Stimulated activated CD4-positive, alpha-beta T cell treated with anti-CD3 and anti-CD28 coated beads, Interleukin-2, amount 100 ng/mL, for 24 hours (primary cell): ENCODE measurements at regions not wholly inside any gene's neighbourhood (a gene's known extent, or its start where the extent isn't known, plus 50 kb on each side); places are given as distances from the start of the nearest gene placed in this dataset.

ENCODE experiments used
- DNase-seq, 2 donors: peaks; one replicate each; pipeline ENCODE4 v3.0.0-alpha.2; 2020

- no peak for DNase-seq
Measured at GRCh38 chr6:168155193-168155592, 76.2 kb upstream of the FRMD1 start.

GRCh38 chr6:168154263-168154917, 75.4 kb upstream of the FRMD1 start:
- DNase-seq, result no peak

GRCh38 chr6:168153553-168153952, 74.5 kb upstream of the FRMD1 start:
- DNase-seq, result no peak

- no peak for DNase-seq
Measured at GRCh38 chr6:168152980-168153379, 74.0 kb upstream of the FRMD1 start.

GRCh38 chr6:168152306-168152963, 73.4 kb upstream of the FRMD1 start:
- DNase-seq, result no peak

GRCh38 chr6:168150551-168151320, 71.7 kb upstream of the FRMD1 start:
- no peak for DNase-seq

- DNase-seq, result no peak
Measured at GRCh38 chr6:168149015-168149414, 70.0 kb upstream of the FRMD1 start.

GRCh38 chr6:168148231-168148849, 69.3 kb upstream of the FRMD1 start:
- DNase-seq, result no peak

- DNase-seq, result no peak
Measured at GRCh38 chr6:168147205-168147738, 68.3 kb upstream of the FRMD1 start.

GRCh38 chr6:168145747-168146596, 67.0 kb upstream of the FRMD1 start:
- DNase-seq, result no peak

GRCh38 chr6:168139121-168139520, 60.1 kb upstream of the FRMD1 start:
- no peak for DNase-seq

- DNase-seq, result no peak
Measured at GRCh38 chr6:168138436-168138835, 59.4 kb upstream of the FRMD1 start.

GRCh38 chr6:168137024-168137423, 58.0 kb upstream of the FRMD1 start:
- DNase-seq, result no peak

GRCh38 chr6:168136622-168137021, 57.6 kb upstream of the FRMD1 start:
- DNase-seq, result no peak

- DNase-seq, result no peak
Measured at GRCh38 chr6:168136001-168136400, 57.0 kb upstream of the FRMD1 start.

GRCh38 chr6:168134560-168135201, 55.7 kb upstream of the FRMD1 start:
- no peak for DNase-seq

GRCh38 chr6:168133687-168134559, 54.9 kb upstream of the FRMD1 start:
- DNase-seq, result no peak

- DNase-seq, result no peak
Measured at GRCh38 chr6:168133168-168133561, 54.2 kb upstream of the FRMD1 start.

- DNase-seq, result no peak
Measured at GRCh38 chr6:168132531-168133167, 53.6 kb upstream of the FRMD1 start.
